PFSK-1 (cell line): ENCODE measurements at regions not wholly inside any gene's neighbourhood (a gene's known extent, or its start where the extent isn't known, plus 50 kb on each side); places are given as distances from the start of the nearest gene placed in this dataset.

Experiments used
- POLR2AphosphoS5 ChIP-seq: IDR thresholded peaks from 2 replicates; pipeline ENCODE4 v1.6.1; 2012; ENCODE audit warnings: low read depth, mild to moderate bottlenecking, control low read depth, low read length, moderate library complexity
- TAF1 ChIP-seq: IDR thresholded peaks from 2 replicates; pipeline ENCODE4 v1.6.1; 2012; ENCODE audit warnings: low read length, control low read depth, borderline replicate concordance; ENCODE audit not compliant: insufficient read depth
- TF ChIP-seq, protein P1 (sequence below), 2 experiments: IDR thresholded peaks; 2 replicates each; pipeline versions ENCODE4 v1.6.1 to v1.8.0; 2011 to 2012; ENCODE audit warnings: low read depth in 2 of 2, low read length in 2 of 2, control low read depth in 1 of 2, inconsistent platforms in 1 of 2, mild to moderate bottlenecking in 1 of 2, moderate library complexity in 1 of 2; ENCODE audit not compliant: insufficient read depth in 1 of 2

GRCh38 chr11:116328851-116329250, 443.9 kb downstream of the BUD13 start:
- TF ChIP-seq TAF1 (no peak), POLR2AphosphoS5 (no peak)
- TF ChIP-seq, protein P1, sequence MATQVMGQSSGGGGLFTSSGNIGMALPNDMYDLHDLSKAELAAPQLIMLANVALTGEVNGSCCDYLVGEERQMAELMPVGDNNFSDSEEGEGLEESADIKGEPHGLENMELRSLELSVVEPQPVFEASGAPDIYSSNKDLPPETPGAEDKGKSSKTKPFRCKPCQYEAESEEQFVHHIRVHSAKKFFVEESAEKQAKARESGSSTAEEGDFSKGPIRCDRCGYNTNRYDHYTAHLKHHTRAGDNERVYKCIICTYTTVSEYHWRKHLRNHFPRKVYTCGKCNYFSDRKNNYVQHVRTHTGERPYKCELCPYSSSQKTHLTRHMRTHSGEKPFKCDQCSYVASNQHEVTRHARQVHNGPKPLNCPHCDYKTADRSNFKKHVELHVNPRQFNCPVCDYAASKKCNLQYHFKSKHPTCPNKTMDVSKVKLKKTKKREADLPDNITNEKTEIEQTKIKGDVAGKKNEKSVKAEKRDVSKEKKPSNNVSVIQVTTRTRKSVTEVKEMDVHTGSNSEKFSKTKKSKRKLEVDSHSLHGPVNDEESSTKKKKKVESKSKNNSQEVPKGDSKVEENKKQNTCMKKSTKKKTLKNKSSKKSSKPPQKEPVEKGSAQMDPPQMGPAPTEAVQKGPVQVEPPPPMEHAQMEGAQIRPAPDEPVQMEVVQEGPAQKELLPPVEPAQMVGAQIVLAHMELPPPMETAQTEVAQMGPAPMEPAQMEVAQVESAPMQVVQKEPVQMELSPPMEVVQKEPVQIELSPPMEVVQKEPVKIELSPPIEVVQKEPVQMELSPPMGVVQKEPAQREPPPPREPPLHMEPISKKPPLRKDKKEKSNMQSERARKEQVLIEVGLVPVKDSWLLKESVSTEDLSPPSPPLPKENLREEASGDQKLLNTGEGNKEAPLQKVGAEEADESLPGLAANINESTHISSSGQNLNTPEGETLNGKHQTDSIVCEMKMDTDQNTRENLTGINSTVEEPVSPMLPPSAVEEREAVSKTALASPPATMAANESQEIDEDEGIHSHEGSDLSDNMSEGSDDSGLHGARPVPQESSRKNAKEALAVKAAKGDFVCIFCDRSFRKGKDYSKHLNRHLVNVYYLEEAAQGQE (IDR thresholded peaks at IDR 0.05; ENCODE audit: insufficient read depth in 1 of 2, low read depth in 2 of 2, low read length in 2 of 2), result no peak
